ENCODE measurements at regions not wholly inside any gene's neighbourhood (a gene's known extent, or its start where the extent isn't known, plus 50 kb on each side); places are given as distances from the start of the nearest gene placed in this dataset.
"Not testable (repeated sequence)": the region's sequence is repeated elsewhere in the genome, so short reads cannot be mapped to it uniquely, and the experiment has no call there.

- POLR2A ChIA-PET: interaction anchor here (0.6 to 2.6 kb wide), 4 partner anchors 84 to 122 kb away, joined by 3 to 9 read pairs (median 4); partner anchors contain the start of gene NT5E
Observed at GRCh38 chr6:85361643-85362014, 88.3 kb upstream of the NT5E start.

GRCh38 chr6:85360794-85361642, 88.9 kb upstream of the NT5E start:
- H3K27me3 Mint-ChIP-seq: no peaks in the 10 kb centered on the region
- TF ChIP-seq CTCF (IDR thresholded peaks at IDR 0.05): no peak
- ChIA-PET POLR2A (interaction anchor here (0.6 to 2.6 kb wide), 3 partner anchors 85 to 122 kb away, joined by 3 to 9 read pairs (median 3); no protein-coding TSS in a partner anchor), CTCF (interaction anchor here (1.0 to 5.8 kb wide), 9 partner anchors 9 to 176 kb away, joined by 3 to 85 read pairs (median 4); partner anchors contain the start of gene NT5E)
- intact Hi-C loops (cut with micrococcal nuclease): loop anchor here (5.0 kb wide), 1 partner anchor 101 kb away; no protein-coding TSS in a partner anchor
- ATAC-seq (peak; percentile 63), DNase-seq (peak; percentile 8)
- no peaks in the 10 kb centered on the region for H3K9me3 Mint-ChIP-seq
- H3K27ac Mint-ChIP-seq: no peak overlapping the region
- peaks cover 14% of the 10 kb centered on the region for H3K4me1 Mint-ChIP-seq (ENCODE audit: low read depth)
- H3K4me3 Mint-ChIP-seq: no peak overlapping the region
- no peaks in the 10 kb centered on the region for H3K36me3 Mint-ChIP-seq (ENCODE audit: low read depth)

More at GRCh38 chr6:85361643-85362014, 88.3 kb upstream of the NT5E start:
- CTCF ChIA-PET: interaction anchor here (1.0 to 5.8 kb wide), 8 partner anchors 9 to 175 kb away, joined by 3 to 85 read pairs (median 4); partner anchors contain the start of gene NT5E
- ATAC-seq (no peak), DNase-seq (no peak)
- Mint-ChIP-seq H3K27ac (no peak overlapping the region), H3K9me3 (no peaks in the 10 kb centered on the region), H3K27me3 (no peaks in the 10 kb centered on the region), H3K36me3 (ENCODE audit: low read depth) (no peaks in the 10 kb centered on the region), H3K4me3 (no peak overlapping the region), H3K4me1 (ENCODE audit: low read depth) (peaks cover 14% of the 10 kb centered on the region)
- TF ChIP-seq CTCF (IDR thresholded peaks at IDR 0.05): no peak
- intact Hi-C loops (cut with micrococcal nuclease): loop anchor here (5.0 kb wide), 1 partner anchor 101 kb away; no protein-coding TSS in a partner anchor

GRCh38 chr6:85357651-85358050, 92.2 kb upstream of the NT5E start:
- intact Hi-C loops (cut with micrococcal nuclease): loop anchor here (5.0 kb wide), 1 partner anchor 180 kb away; no protein-coding TSS in a partner anchor
- no peak for TF ChIP-seq CTCF (IDR thresholded peaks at IDR 0.05)
- DNase-seq (no peak), ATAC-seq (no peak)
- H3K36me3 Mint-ChIP-seq (ENCODE audit: low read depth): no peaks in the 10 kb centered on the region
- ChIA-PET CTCF (interaction anchor here (1.2 to 5.8 kb wide), 6 partner anchors 27 to 179 kb away, joined by 3 to 85 read pairs (median 4); no protein-coding TSS in a partner anchor), POLR2A (interaction anchor here (1.0 to 1.1 kb wide), 2 partner anchors 93 to 104 kb away, joined by 3 read pairs; no protein-coding TSS in a partner anchor)
- no peaks in the 10 kb centered on the region for H3K27me3 Mint-ChIP-seq
- H3K4me1 Mint-ChIP-seq (ENCODE audit: low read depth): peaks cover 10% of the 10 kb centered on the region
- H3K9me3 Mint-ChIP-seq: no peaks in the 10 kb centered on the region
- no peak overlapping the region for H3K4me3 Mint-ChIP-seq
- no peak overlapping the region for H3K27ac Mint-ChIP-seq

- CTCF ChIA-PET: interaction anchor here (1.3 to 5.8 kb wide), 3 partner anchors 28 to 127 kb away, joined by 3 to 85 read pairs (median 4); no protein-coding TSS in a partner anchor
- POLR2A ChIA-PET; H3K36me3 Mint-ChIP-seq (ENCODE audit: low read depth); H3K27ac Mint-ChIP-seq; ATAC-seq; H3K4me3 Mint-ChIP-seq; H3K9me3 Mint-ChIP-seq; DNase-seq; H3K27me3 Mint-ChIP-seq: not testable (repeated sequence)
- intact Hi-C loops (cut with micrococcal nuclease): loop anchor here (5.0 kb wide), 1 partner anchor 181 kb away; no protein-coding TSS in a partner anchor
- H3K4me1 Mint-ChIP-seq (ENCODE audit: low read depth): peaks cover 10% of the 10 kb centered on the region
Observed at GRCh38 chr6:85356743-85357142, 93.1 kb upstream of the NT5E start.

- DNase-seq: no peak
- POLR2A ChIA-PET: interaction anchor here (0.7 kb wide), 1 partner anchor 11 kb away, joined by 3 read pairs; no protein-coding TSS in a partner anchor
- no peaks in the 10 kb centered on the region for H3K9me3 Mint-ChIP-seq
- H3K4me3 Mint-ChIP-seq: no peak overlapping the region
- intact Hi-C loops (cut with micrococcal nuclease): loop anchor here (1.0 to 5.0 kb wide), 2 partner anchors 127 to 181 kb away; no protein-coding TSS in a partner anchor
- H3K36me3 Mint-ChIP-seq (ENCODE audit: low read depth): no peaks in the 10 kb centered on the region
- CTCF ChIA-PET: interaction anchor here (0.7 to 7.3 kb wide), 27 partner anchors 10 to 221 kb away, joined by 3 to 180 read pairs (median 6); partner anchors contain the start of gene NT5E
- H3K27me3 Mint-ChIP-seq: peaks cover 2% of the 10 kb centered on the region
- ATAC-seq: no peak
- H3K4me1 Mint-ChIP-seq (ENCODE audit: low read depth): peaks cover 2% of the 10 kb centered on the region
- H3K27ac Mint-ChIP-seq: no peak overlapping the region
- TF ChIP-seq CTCF (IDR thresholded peaks at IDR 0.05): no peak
Observed at GRCh38 chr6:85355816-85356215, 94.1 kb upstream of the NT5E start.
